ENCODE measurements at regions not wholly inside any gene's neighbourhood (a gene's known extent, or its start where the extent isn't known, plus 50 kb on each side); places are given as distances from the start of the nearest gene placed in this dataset.

GRCh38 chr5:13567819-13568218, 376.7 kb downstream of the DNAH5 start:
- DNase-seq (ENCODE audit: low spot score) = no peak

GRCh38 chr5:13566871-13567339, 377.6 kb downstream of the DNAH5 start:
- DNase-seq (ENCODE audit: low spot score) = no peak

GRCh38 chr5:13558408-13558807, 386.1 kb downstream of the DNAH5 start:
- DNase-seq (ENCODE audit: low spot score) = no peak

GRCh38 chr5:13553896-13554295, 390.6 kb downstream of the DNAH5 start:
- DNase-seq (ENCODE audit: low spot score) = no peak

- DNase-seq (ENCODE audit: low spot score) = no peak
Observed at GRCh38 chr5:13552361-13552760, 392.1 kb downstream of the DNAH5 start.

- DNase-seq (ENCODE audit: low spot score) = no peak
Observed at GRCh38 chr5:13551645-13552044, 392.8 kb downstream of the DNAH5 start.

- DNase-seq (ENCODE audit: low spot score) = no peak
Observed at GRCh38 chr5:13540168-13540750, 404.2 kb downstream of the DNAH5 start.

GRCh38 chr5:13536933-13537332, 407.6 kb downstream of the DNAH5 start:
- DNase-seq (ENCODE audit: low spot score) = no peak

GRCh38 chr5:13533833-13534232, 410.7 kb downstream of the DNAH5 start:
- DNase-seq (ENCODE audit: low spot score) = no peak

- no peak for DNase-seq (ENCODE audit: low spot score)
Observed at GRCh38 chr5:13529300-13529699, 415.2 kb downstream of the DNAH5 start.

- no peak for DNase-seq (ENCODE audit: low spot score)
Observed at GRCh38 chr5:13524936-13525335, 419.6 kb downstream of the DNAH5 start.

GRCh38 chr5:13519131-13519530, 425.4 kb downstream of the DNAH5 start:
- DNase-seq (ENCODE audit: low spot score) = no peak

- DNase-seq (ENCODE audit: low spot score) = no peak
Observed at GRCh38 chr5:13516195-13516594, 428.3 kb downstream of the DNAH5 start.

- DNase-seq (ENCODE audit: low spot score) = no peak
Observed at GRCh38 chr5:13511442-13511841, 433.0 kb downstream of the DNAH5 start.

GRCh38 chr5:13510616-13511015, 433.9 kb downstream of the DNAH5 start:
- no peak for DNase-seq (ENCODE audit: low spot score)

- no peak for DNase-seq (ENCODE audit: low spot score)
Observed at GRCh38 chr5:13508559-13508958, 435.9 kb downstream of the DNAH5 start.

GRCh38 chr5:13505326-13505725, 439.2 kb downstream of the DNAH5 start:
- no peak for DNase-seq (ENCODE audit: low spot score)

- DNase-seq (ENCODE audit: low spot score) = no peak
Observed at GRCh38 chr5:13503017-13503416, 441.5 kb downstream of the DNAH5 start.

- no peak for DNase-seq (ENCODE audit: low spot score)
Observed at GRCh38 chr5:13501176-13501575, 443.3 kb downstream of the DNAH5 start.

GRCh38 chr5:13498279-13498678, 446.2 kb downstream of the DNAH5 start:
- DNase-seq (ENCODE audit: low spot score) = no peak

- no peak for DNase-seq (ENCODE audit: low spot score)
Observed at GRCh38 chr5:13488254-13488931, 456.1 kb downstream of the DNAH5 start.

GRCh38 chr5:13480834-13481233, 463.7 kb downstream of the DNAH5 start:
- no peak for DNase-seq (ENCODE audit: low spot score)

GRCh38 chr5:13478831-13479465, 465.5 kb downstream of the DNAH5 start:
- DNase-seq (ENCODE audit: low spot score) = no peak
